Neural progenitor cell (in vitro differentiated cells): ENCODE measurements at regions not wholly inside any gene's neighbourhood (a gene's known extent, or its start where the extent isn't known, plus 50 kb on each side); places are given as distances from the start of the nearest gene placed in this dataset.

ENCODE experiments used
- EZH2 ChIP-seq: fragments of 200-600 bp; sonication (generic); IDR thresholded peaks from 2 replicates; pipeline ENCODE4 v1.6.1; 2017; ENCODE audit warnings: antibody characterized with exemption, mild to moderate bottlenecking, moderate library complexity
- EZH2phosphoT487 ChIP-seq: fragments of 200-600 bp; sonication (generic); IDR thresholded peaks from 2 replicates; pipeline ENCODE4 v1.6.1; 2017; ENCODE audit warnings: antibody characterized with exemption
- TF ChIP-seq, protein P1 (sequence below): fragments of 200-600 bp; sonication (generic); IDR thresholded peaks from 2 replicates; pipeline ENCODE4 v1.5.1; 2017; ENCODE audit warnings: antibody characterized with exemption, mild to moderate bottlenecking

DNA sequence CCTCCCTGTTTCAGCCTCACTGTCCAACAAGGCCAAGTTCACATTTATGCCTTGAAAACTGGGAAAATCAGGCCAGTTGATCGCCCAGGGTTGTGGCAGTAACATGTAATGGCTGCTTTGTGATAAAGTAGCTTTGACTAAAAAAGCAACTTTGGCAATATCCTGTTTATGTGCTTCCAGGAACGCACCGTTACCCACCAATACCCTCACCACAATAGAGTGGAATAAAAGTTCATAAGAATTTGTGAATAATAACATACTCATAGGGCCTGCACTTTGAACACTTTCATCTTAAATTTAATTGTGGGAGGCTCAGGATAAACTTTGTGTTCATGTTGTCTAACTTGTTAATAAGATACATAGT lies 80.7 kb upstream of the MAML3 start:
- TF ChIP-seq, protein P1, sequence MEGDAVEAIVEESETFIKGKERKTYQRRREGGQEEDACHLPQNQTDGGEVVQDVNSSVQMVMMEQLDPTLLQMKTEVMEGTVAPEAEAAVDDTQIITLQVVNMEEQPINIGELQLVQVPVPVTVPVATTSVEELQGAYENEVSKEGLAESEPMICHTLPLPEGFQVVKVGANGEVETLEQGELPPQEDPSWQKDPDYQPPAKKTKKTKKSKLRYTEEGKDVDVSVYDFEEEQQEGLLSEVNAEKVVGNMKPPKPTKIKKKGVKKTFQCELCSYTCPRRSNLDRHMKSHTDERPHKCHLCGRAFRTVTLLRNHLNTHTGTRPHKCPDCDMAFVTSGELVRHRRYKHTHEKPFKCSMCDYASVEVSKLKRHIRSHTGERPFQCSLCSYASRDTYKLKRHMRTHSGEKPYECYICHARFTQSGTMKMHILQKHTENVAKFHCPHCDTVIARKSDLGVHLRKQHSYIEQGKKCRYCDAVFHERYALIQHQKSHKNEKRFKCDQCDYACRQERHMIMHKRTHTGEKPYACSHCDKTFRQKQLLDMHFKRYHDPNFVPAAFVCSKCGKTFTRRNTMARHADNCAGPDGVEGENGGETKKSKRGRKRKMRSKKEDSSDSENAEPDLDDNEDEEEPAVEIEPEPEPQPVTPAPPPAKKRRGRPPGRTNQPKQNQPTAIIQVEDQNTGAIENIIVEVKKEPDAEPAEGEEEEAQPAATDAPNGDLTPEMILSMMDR, result no peak
- TF ChIP-seq EZH2, result no peak
- TF ChIP-seq EZH2phosphoT487, result no peak
